ENCODE measurements at regions not wholly inside any gene's neighbourhood (a gene's known extent, or its start where the extent isn't known, plus 50 kb on each side); places are given as distances from the start of the nearest gene placed in this dataset.

DNA sequence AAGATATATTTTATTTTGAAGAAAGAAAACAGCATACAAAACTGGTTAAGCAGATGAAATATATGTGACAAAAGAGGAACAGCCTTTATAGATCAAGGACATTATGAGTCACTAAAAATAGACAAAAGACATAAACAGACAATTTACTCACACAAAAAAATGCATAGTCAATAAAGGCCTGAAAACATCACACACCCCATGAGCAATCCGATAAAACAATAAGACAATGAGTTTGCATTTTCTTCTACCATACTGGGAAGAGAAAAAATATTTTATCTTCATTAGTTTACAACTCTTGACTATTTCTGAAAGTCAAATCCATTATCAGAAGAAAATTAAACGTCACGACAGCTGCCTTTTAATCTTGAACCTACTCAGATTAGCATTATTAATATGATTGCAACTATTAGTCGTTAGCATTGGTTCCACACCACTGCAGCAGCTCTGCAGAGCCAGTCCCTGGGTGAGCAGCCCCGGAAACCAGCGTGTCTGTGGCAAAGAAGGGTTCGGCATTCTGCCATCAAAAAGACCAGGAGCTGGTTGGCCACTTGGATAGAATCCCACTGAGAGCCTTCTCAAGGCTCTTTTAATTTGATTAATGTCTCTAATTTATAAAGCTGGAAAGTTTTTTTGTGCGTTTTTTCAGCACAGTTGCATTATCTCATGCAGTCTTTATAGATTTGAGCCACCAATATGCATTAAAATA, 305.4 kb upstream of the SHH start:
- Histone ChIP-seq H3K27me3 (ENCODE audit: control insufficient read depth in 4 of 4, insufficient read depth in 4 of 4, low read length in 3 of 4) (no peaks in the 10 kb centered on the region), H3K27ac (ENCODE audit: low read depth in 1 of 2, low read length in 2 of 2) (no peak overlapping the region), H3K36me3 (ENCODE audit: control insufficient read depth in 4 of 4, insufficient read depth in 3 of 4, low read depth in 1 of 4, low read length in 3 of 4) (no peaks in the 10 kb centered on the region), H3K4me1 (ENCODE audit: control insufficient read depth in 4 of 4, insufficient read depth in 4 of 4, low read length in 3 of 4) (no peaks in the 10 kb centered on the region), H3K9ac (ENCODE audit: low read depth in 1 of 2, low read length in 2 of 2) (no peak overlapping the region), H3K4me3 (ENCODE audit: low read depth in 1 of 3, low read length in 3 of 3) (no peak overlapping the region), H3K9me3 (ENCODE audit: control insufficient read depth in 4 of 4, low read length in 3 of 4) (no peaks in the 10 kb centered on the region)
- TF ChIP-seq NR2F2 (IDR thresholded peaks at IDR 0.05) (no peak), FOXA1 (IDR thresholded peaks at IDR 0.05) (no peak), YY1 (IDR thresholded peaks at IDR 0.05) (no peak), HNF4A (conservative IDR thresholded peaks at IDR 0.05) (no peak), FOXA2 (IDR thresholded peaks at IDR 0.05) (no peak), RAD21 (IDR thresholded peaks at IDR 0.05) (no peak), GABPA (IDR thresholded peaks at IDR 0.05 in 1 of 2, conservative IDR thresholded peaks at IDR 0.05 in 1 of 2) (no peak), TAF1 (conservative IDR thresholded peaks at IDR 0.05) (no peak), JUND (IDR thresholded peaks at IDR 0.05) (no peak), RXRA (IDR thresholded peaks at IDR 0.05) (no peak), EGR1 (IDR thresholded peaks at IDR 0.05; ENCODE audit: low read depth in 2 of 2) (no peak)
- TF ChIP-seq, protein P1, sequence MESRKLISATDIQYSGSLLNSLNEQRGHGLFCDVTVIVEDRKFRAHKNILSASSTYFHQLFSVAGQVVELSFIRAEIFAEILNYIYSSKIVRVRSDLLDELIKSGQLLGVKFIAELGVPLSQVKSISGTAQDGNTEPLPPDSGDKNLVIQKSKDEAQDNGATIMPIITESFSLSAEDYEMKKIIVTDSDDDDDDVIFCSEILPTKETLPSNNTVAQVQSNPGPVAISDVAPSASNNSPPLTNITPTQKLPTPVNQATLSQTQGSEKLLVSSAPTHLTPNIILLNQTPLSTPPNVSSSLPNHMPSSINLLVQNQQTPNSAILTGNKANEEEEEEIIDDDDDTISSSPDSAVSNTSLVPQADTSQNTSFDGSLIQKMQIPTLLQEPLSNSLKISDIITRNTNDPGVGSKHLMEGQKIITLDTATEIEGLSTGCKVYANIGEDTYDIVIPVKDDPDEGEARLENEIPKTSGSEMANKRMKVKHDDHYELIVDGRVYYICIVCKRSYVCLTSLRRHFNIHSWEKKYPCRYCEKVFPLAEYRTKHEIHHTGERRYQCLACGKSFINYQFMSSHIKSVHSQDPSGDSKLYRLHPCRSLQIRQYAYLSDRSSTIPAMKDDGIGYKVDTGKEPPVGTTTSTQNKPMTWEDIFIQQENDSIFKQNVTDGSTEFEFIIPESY (IDR thresholded peaks at IDR 0.05), result no peak
- TF ChIP-seq, protein P2, sequence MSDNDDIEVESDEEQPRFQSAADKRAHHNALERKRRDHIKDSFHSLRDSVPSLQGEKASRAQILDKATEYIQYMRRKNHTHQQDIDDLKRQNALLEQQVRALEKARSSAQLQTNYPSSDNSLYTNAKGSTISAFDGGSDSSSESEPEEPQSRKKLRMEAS (IDR thresholded peaks at IDR 0.05), result no peak
- TF ChIP-seq, protein P3, sequence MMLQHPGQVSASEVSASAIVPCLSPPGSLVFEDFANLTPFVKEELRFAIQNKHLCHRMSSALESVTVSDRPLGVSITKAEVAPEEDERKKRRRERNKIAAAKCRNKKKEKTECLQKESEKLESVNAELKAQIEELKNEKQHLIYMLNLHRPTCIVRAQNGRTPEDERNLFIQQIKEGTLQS (IDR thresholded peaks at IDR 0.05), result no peak
- no peak for DNase-seq (ENCODE audit: low spot score)
- WGBS, result 86% methylated on average over 8 of the region's 8 CpGs

DNA sequence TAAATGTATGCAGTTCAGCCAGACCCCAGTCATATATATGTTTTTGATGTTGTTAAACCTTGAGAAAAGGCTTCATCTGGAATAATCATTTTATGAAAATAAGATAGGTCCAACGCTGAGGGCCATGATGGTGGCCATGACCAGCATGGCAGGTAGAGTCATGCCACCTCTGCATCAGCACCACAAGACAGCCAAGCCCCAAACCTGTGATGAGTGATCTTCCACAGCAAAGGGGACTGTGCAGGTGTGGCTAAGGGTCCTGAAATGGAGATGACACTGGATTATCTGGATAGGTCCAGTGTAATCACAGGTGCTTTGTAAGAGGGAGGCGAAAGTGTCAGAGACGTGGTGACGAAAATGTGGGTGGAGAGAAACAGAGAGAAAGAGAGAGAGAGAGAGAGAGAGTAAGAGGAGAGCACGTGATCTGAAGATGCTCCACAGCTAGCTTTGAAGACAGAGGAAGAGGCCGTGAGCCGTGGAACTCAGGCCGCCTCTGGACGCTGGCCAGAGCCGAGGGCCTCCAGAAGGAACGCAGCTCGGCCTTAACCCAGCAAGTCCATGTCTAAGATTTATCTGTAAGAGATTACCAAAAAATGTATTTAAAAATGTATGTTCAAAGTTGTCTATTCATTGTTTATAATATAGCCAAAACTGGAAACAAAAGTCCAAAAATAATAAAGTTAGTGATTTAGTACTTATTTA, 304.4 kb upstream of the SHH start:
- H3K27ac ChIP-seq (ENCODE audit: low read depth in 1 of 2, low read length in 2 of 2), result no peak overlapping the region
- H3K9me3 ChIP-seq (ENCODE audit: control insufficient read depth in 4 of 4, low read length in 3 of 4), result no peaks in the 10 kb centered on the region
- DNase-seq (ENCODE audit: low spot score), result no peak
- no peaks in the 10 kb centered on the region for H3K27me3 ChIP-seq (ENCODE audit: control insufficient read depth in 4 of 4, insufficient read depth in 4 of 4, low read length in 3 of 4)
- H3K36me3 ChIP-seq (ENCODE audit: control insufficient read depth in 4 of 4, insufficient read depth in 3 of 4, low read depth in 1 of 4, low read length in 3 of 4), result no peaks in the 10 kb centered on the region
- H3K4me1 ChIP-seq (ENCODE audit: control insufficient read depth in 4 of 4, insufficient read depth in 4 of 4, low read length in 3 of 4), result no peaks in the 10 kb centered on the region
- H3K9ac ChIP-seq (ENCODE audit: low read depth in 1 of 2, low read length in 2 of 2), result no peak overlapping the region
- 88% methylated on average over 12 of the region's 12 CpGs for WGBS
- no peak overlapping the region for H3K4me3 ChIP-seq (ENCODE audit: low read depth in 1 of 3, low read length in 3 of 3)
- TF ChIP-seq RXRA (IDR thresholded peaks at IDR 0.05), result no peak
- no peak for TF ChIP-seq NR2F2 (IDR thresholded peaks at IDR 0.05)
- TF ChIP-seq GABPA (IDR thresholded peaks at IDR 0.05 in 1 of 2, conservative IDR thresholded peaks at IDR 0.05 in 1 of 2), result no peak

DNA sequence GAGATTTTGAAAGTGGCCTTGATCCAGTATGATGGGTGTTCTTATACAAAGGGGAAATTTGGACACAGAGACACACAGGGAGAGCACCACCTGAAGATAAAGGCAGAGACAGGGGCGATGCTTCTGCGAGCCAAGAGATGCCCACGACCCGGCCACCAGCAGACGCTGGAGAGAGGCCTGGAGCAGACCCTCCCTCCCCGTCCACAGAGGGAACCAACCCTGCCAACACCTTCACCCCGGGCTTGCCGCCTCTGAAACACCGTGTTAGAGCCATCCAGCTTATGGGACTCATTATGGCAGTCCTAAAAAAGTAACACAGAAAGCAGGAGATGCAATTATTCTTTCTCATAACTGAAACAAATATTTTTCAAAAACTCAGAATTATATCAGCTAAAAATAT, 303.3 kb upstream of the SHH start:
- DNase-seq (ENCODE audit: low spot score), result no peak
- Histone ChIP-seq H3K9ac (ENCODE audit: low read depth in 1 of 2, low read length in 2 of 2) (no peak overlapping the region), H3K4me1 (ENCODE audit: control insufficient read depth in 4 of 4, insufficient read depth in 4 of 4, low read length in 3 of 4) (no peaks in the 10 kb centered on the region), H3K27me3 (ENCODE audit: control insufficient read depth in 4 of 4, insufficient read depth in 4 of 4, low read length in 3 of 4) (no peaks in the 10 kb centered on the region), H3K9me3 (ENCODE audit: control insufficient read depth in 4 of 4, low read length in 3 of 4) (no peaks in the 10 kb centered on the region), H3K4me3 (ENCODE audit: low read depth in 1 of 3, low read length in 3 of 3) (no peak overlapping the region), H3K36me3 (ENCODE audit: control insufficient read depth in 4 of 4, insufficient read depth in 3 of 4, low read depth in 1 of 4, low read length in 3 of 4) (no peaks in the 10 kb centered on the region), H3K27ac (ENCODE audit: low read depth in 1 of 2, low read length in 2 of 2) (no peak overlapping the region)
- no peak for TF ChIP-seq SP1 (IDR thresholded peaks at IDR 0.05)
- TF ChIP-seq RAD21 (IDR thresholded peaks at IDR 0.05), result no peak
- no peak for TF ChIP-seq TAF1 (conservative IDR thresholded peaks at IDR 0.05)
- no peak for TF ChIP-seq EGR1 (IDR thresholded peaks at IDR 0.05; ENCODE audit: low read depth in 2 of 2)
- TF ChIP-seq HNF4A (conservative IDR thresholded peaks at IDR 0.05), result no peak
- no peak for TF ChIP-seq GABPA (IDR thresholded peaks at IDR 0.05 in 1 of 2, conservative IDR thresholded peaks at IDR 0.05 in 1 of 2)
- no peak for TF ChIP-seq JUND (IDR thresholded peaks at IDR 0.05)
- TF ChIP-seq, protein P2 (IDR thresholded peaks at IDR 0.05), result no peak
- TF ChIP-seq, protein P4, sequence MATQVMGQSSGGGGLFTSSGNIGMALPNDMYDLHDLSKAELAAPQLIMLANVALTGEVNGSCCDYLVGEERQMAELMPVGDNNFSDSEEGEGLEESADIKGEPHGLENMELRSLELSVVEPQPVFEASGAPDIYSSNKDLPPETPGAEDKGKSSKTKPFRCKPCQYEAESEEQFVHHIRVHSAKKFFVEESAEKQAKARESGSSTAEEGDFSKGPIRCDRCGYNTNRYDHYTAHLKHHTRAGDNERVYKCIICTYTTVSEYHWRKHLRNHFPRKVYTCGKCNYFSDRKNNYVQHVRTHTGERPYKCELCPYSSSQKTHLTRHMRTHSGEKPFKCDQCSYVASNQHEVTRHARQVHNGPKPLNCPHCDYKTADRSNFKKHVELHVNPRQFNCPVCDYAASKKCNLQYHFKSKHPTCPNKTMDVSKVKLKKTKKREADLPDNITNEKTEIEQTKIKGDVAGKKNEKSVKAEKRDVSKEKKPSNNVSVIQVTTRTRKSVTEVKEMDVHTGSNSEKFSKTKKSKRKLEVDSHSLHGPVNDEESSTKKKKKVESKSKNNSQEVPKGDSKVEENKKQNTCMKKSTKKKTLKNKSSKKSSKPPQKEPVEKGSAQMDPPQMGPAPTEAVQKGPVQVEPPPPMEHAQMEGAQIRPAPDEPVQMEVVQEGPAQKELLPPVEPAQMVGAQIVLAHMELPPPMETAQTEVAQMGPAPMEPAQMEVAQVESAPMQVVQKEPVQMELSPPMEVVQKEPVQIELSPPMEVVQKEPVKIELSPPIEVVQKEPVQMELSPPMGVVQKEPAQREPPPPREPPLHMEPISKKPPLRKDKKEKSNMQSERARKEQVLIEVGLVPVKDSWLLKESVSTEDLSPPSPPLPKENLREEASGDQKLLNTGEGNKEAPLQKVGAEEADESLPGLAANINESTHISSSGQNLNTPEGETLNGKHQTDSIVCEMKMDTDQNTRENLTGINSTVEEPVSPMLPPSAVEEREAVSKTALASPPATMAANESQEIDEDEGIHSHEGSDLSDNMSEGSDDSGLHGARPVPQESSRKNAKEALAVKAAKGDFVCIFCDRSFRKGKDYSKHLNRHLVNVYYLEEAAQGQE (IDR thresholded peaks at IDR 0.05), result no peak
- no peak for TF ChIP-seq FOXA1 (IDR thresholded peaks at IDR 0.05)
- TF ChIP-seq NR2F2 (IDR thresholded peaks at IDR 0.05), result no peak
- no peak for TF ChIP-seq YY1 (IDR thresholded peaks at IDR 0.05)
- no peak for TF ChIP-seq RXRA (IDR thresholded peaks at IDR 0.05)
- whole genome bisulfite sequencing, result 92% methylated on average over 9 of the region's 9 CpGs
